ENCODE measurements at regions not wholly inside any gene's neighbourhood (a gene's known extent, or its start where the extent isn't known, plus 50 kb on each side); places are given as distances from the start of the nearest gene placed in this dataset.

- no peak for DNase-seq (ENCODE audit: insufficient read length, low spot score, missing footprints)
- H3K4me2 ChIP-seq (ENCODE audit: insufficient read depth, low read length) = no peak overlapping the region
- no peaks in the 10 kb centered on the region for H3K36me3 ChIP-seq (ENCODE audit: insufficient read depth, low read length)
- H3K4me3 ChIP-seq (ENCODE audit: insufficient read depth, low read length) = no peak overlapping the region
- H4K20me1 ChIP-seq (ENCODE audit: insufficient read depth, low read length) = no peaks in the 10 kb centered on the region
- H3K27me3 ChIP-seq (ENCODE audit: insufficient read depth, low read length) = no peaks in the 10 kb centered on the region
- no peaks in the 10 kb centered on the region for H3K79me2 ChIP-seq (ENCODE audit: insufficient read depth, low read length)
- H3K9me3 ChIP-seq (ENCODE audit: low read depth, low read length) = no peaks in the 10 kb centered on the region
- no peak overlapping the region for H3K27ac ChIP-seq (ENCODE audit: low read depth, low read length)
- TF ChIP-seq CTCF (IDR thresholded peaks at IDR 0.05; ENCODE audit: extremely low read depth, low read depth, low read length) = no peak
- no peak overlapping the region for H2AFZ ChIP-seq (ENCODE audit: low read length)
- no peaks in the 10 kb centered on the region for H3K4me1 ChIP-seq (ENCODE audit: insufficient read depth, low read length)
Observed at GRCh38 chr7:42746214-42746613, 165.7 kb downstream of the C7orf25 start.

GRCh38 chr7:42745357-42746059, 166.4 kb downstream of the C7orf25 start:
- H3K36me3 ChIP-seq (ENCODE audit: insufficient read depth, low read length) = no peaks in the 10 kb centered on the region
- peak; percentile 67 for TF ChIP-seq CTCF (IDR thresholded peaks at IDR 0.05; ENCODE audit: extremely low read depth, low read depth, low read length)
- DNase-seq (ENCODE audit: insufficient read length, low spot score, missing footprints) = no peak
- no peaks in the 10 kb centered on the region for H3K9me3 ChIP-seq (ENCODE audit: low read depth, low read length)
- H3K79me2 ChIP-seq (ENCODE audit: insufficient read depth, low read length) = no peaks in the 10 kb centered on the region
- H4K20me1 ChIP-seq (ENCODE audit: insufficient read depth, low read length) = no peaks in the 10 kb centered on the region
- no peaks in the 10 kb centered on the region for H3K27me3 ChIP-seq (ENCODE audit: insufficient read depth, low read length)
- H2AFZ ChIP-seq (ENCODE audit: low read length) = no peak overlapping the region
- no peak overlapping the region for H3K27ac ChIP-seq (ENCODE audit: low read depth, low read length)
- H3K4me3 ChIP-seq (ENCODE audit: insufficient read depth, low read length) = no peak overlapping the region
- no peak overlapping the region for H3K4me2 ChIP-seq (ENCODE audit: insufficient read depth, low read length)
- H3K4me1 ChIP-seq (ENCODE audit: insufficient read depth, low read length) = no peaks in the 10 kb centered on the region

DNA sequence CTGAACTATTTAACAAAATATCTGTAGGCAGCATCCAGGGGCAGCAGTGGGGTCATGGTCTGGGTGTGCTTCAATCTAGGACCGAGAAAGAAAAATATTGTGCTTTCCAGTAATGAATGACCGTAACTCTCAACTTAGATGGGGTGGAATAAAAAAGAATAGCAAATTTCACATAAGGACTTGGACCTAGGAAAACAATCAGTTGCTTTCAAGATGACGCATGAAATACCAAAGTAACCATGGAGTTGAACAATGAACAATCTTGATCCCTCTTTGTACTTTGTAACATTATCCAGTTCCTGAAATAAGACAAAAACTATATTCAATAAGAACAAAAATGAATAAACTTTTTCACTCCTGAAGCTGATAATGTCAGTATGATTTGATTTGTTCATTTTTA, 167.1 kb downstream of the C7orf25 start:
- Histone ChIP-seq H2AFZ (ENCODE audit: low read length) (no peak overlapping the region), H3K9me3 (ENCODE audit: low read depth, low read length) (no peaks in the 10 kb centered on the region), H3K4me1 (ENCODE audit: insufficient read depth, low read length) (no peaks in the 10 kb centered on the region), H3K4me3 (ENCODE audit: insufficient read depth, low read length) (no peak overlapping the region), H3K4me2 (ENCODE audit: insufficient read depth, low read length) (no peak overlapping the region), H3K79me2 (ENCODE audit: insufficient read depth, low read length) (no peaks in the 10 kb centered on the region), H4K20me1 (ENCODE audit: insufficient read depth, low read length) (no peaks in the 10 kb centered on the region), H3K36me3 (ENCODE audit: insufficient read depth, low read length) (no peaks in the 10 kb centered on the region), H3K27me3 (ENCODE audit: insufficient read depth, low read length) (no peaks in the 10 kb centered on the region), H3K27ac (ENCODE audit: low read depth, low read length) (no peak overlapping the region)
- TF ChIP-seq CTCF (IDR thresholded peaks at IDR 0.05; ENCODE audit: extremely low read depth, low read depth, low read length) = no peak
- no peak for DNase-seq (ENCODE audit: insufficient read length, low spot score, missing footprints)

GRCh38 chr7:42743077-42743858, 168.6 kb downstream of the C7orf25 start:
- Histone ChIP-seq H3K27me3 (ENCODE audit: insufficient read depth, low read length) (no peaks in the 10 kb centered on the region), H3K4me1 (ENCODE audit: insufficient read depth, low read length) (no peaks in the 10 kb centered on the region), H3K36me3 (ENCODE audit: insufficient read depth, low read length) (no peaks in the 10 kb centered on the region), H3K9me3 (ENCODE audit: low read depth, low read length) (no peaks in the 10 kb centered on the region), H3K4me3 (ENCODE audit: insufficient read depth, low read length) (no peak overlapping the region), H3K27ac (ENCODE audit: low read depth, low read length) (no peak overlapping the region), H3K79me2 (ENCODE audit: insufficient read depth, low read length) (no peaks in the 10 kb centered on the region), H2AFZ (ENCODE audit: low read length) (no peak overlapping the region), H4K20me1 (ENCODE audit: insufficient read depth, low read length) (no peaks in the 10 kb centered on the region), H3K4me2 (ENCODE audit: insufficient read depth, low read length) (no peak overlapping the region)
- DNase-seq (ENCODE audit: insufficient read length, low spot score, missing footprints) = no peak
- TF ChIP-seq CTCF (IDR thresholded peaks at IDR 0.05; ENCODE audit: extremely low read depth, low read depth, low read length) = no peak
